ENCODE measurements at regions not wholly inside any gene's neighbourhood (a gene's known extent, or its start where the extent isn't known, plus 50 kb on each side); places are given as distances from the start of the nearest gene placed in this dataset.
"Not testable (repeated sequence)": the region's sequence is repeated elsewhere in the genome, so short reads cannot be mapped to it uniquely, and the experiment has no call there.

DNA sequence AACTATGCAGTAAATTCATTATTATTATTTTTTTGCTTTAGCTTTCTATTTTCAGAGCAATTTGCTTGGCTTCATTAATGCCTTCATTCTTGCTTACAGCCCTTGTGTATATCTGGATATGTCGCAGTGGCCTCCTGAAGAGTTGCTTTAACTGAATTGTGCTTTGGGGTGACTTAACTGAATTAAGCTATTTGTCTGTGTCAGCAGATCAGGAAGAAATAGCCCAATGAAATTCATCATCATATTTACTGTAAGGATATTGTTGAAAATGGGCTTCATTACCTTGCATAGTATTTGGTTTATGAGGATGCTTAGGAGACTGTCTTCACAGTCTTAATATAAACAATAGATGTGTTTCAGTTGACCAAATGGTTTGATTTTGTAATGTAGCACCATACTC, 59.7 kb upstream of the PIP4K2A start:
- 78% methylated on average over 1 of the region's 1 CpG for WGBS (ENCODE audit: low lambda C conversion rate)
- H2AFZ ChIP-seq (ENCODE audit: low read depth), result no peak overlapping the region
- no peak for DNase-seq
- no peaks in the 10 kb centered on the region for H3K9me3 ChIP-seq
- TF ChIP-seq TCF12 (IDR thresholded peaks at IDR 0.05) (no peak), EZH2phosphoT487 (IDR thresholded peaks at IDR 0.05; ENCODE audit: borderline replicate concordance, low read depth) (no peak), RXRA (IDR thresholded peaks at IDR 0.05; ENCODE audit: borderline replicate concordance, low read depth) (no peak), NFIC (IDR thresholded peaks at IDR 0.05; ENCODE audit: borderline replicate concordance) (no peak), SMC3 (IDR thresholded peaks at IDR 0.05; ENCODE audit: low read depth, low read length) (no peak), GATA2 (CRISPR knock-in tag; IDR thresholded peaks at IDR 0.05) (no peak), FOXM1 (IDR thresholded peaks at IDR 0.05; ENCODE audit: low read depth) (no peak), RAD21 (IDR thresholded peaks at IDR 0.05; ENCODE audit: low read length) (no peak), TEAD4 (IDR thresholded peaks at IDR 0.05; ENCODE audit: borderline replicate concordance, insufficient read depth) (no peak), MEF2A (IDR thresholded peaks at IDR 0.05; ENCODE audit: borderline replicate concordance, low read depth) (no peak), MXI1 (IDR thresholded peaks at IDR 0.05; ENCODE audit: low read depth, low read length) (no peak), POLR2AphosphoS5 (IDR thresholded peaks at IDR 0.05; ENCODE audit: low read depth, low read length) (no peak), TAF1 (IDR thresholded peaks at IDR 0.05; ENCODE audit: borderline replicate concordance, low read depth, low read length) (no peak)
- TF ChIP-seq, protein P1, sequence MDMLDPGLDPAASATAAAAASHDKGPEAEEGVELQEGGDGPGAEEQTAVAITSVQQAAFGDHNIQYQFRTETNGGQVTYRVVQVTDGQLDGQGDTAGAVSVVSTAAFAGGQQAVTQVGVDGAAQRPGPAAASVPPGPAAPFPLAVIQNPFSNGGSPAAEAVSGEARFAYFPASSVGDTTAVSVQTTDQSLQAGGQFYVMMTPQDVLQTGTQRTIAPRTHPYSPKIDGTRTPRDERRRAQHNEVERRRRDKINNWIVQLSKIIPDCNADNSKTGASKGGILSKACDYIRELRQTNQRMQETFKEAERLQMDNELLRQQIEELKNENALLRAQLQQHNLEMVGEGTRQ (IDR thresholded peaks at IDR 0.05; ENCODE audit: borderline replicate concordance, low read depth, low read length), result no peak
- TF ChIP-seq, protein P2, sequence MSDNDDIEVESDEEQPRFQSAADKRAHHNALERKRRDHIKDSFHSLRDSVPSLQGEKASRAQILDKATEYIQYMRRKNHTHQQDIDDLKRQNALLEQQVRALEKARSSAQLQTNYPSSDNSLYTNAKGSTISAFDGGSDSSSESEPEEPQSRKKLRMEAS (IDR thresholded peaks at IDR 0.05; ENCODE audit: low read depth), result no peak
- TF ChIP-seq, protein P3, sequence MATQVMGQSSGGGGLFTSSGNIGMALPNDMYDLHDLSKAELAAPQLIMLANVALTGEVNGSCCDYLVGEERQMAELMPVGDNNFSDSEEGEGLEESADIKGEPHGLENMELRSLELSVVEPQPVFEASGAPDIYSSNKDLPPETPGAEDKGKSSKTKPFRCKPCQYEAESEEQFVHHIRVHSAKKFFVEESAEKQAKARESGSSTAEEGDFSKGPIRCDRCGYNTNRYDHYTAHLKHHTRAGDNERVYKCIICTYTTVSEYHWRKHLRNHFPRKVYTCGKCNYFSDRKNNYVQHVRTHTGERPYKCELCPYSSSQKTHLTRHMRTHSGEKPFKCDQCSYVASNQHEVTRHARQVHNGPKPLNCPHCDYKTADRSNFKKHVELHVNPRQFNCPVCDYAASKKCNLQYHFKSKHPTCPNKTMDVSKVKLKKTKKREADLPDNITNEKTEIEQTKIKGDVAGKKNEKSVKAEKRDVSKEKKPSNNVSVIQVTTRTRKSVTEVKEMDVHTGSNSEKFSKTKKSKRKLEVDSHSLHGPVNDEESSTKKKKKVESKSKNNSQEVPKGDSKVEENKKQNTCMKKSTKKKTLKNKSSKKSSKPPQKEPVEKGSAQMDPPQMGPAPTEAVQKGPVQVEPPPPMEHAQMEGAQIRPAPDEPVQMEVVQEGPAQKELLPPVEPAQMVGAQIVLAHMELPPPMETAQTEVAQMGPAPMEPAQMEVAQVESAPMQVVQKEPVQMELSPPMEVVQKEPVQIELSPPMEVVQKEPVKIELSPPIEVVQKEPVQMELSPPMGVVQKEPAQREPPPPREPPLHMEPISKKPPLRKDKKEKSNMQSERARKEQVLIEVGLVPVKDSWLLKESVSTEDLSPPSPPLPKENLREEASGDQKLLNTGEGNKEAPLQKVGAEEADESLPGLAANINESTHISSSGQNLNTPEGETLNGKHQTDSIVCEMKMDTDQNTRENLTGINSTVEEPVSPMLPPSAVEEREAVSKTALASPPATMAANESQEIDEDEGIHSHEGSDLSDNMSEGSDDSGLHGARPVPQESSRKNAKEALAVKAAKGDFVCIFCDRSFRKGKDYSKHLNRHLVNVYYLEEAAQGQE (IDR thresholded peaks at IDR 0.05; ENCODE audit: low read depth, low read length), result no peak
- TF ChIP-seq, protein P4, sequence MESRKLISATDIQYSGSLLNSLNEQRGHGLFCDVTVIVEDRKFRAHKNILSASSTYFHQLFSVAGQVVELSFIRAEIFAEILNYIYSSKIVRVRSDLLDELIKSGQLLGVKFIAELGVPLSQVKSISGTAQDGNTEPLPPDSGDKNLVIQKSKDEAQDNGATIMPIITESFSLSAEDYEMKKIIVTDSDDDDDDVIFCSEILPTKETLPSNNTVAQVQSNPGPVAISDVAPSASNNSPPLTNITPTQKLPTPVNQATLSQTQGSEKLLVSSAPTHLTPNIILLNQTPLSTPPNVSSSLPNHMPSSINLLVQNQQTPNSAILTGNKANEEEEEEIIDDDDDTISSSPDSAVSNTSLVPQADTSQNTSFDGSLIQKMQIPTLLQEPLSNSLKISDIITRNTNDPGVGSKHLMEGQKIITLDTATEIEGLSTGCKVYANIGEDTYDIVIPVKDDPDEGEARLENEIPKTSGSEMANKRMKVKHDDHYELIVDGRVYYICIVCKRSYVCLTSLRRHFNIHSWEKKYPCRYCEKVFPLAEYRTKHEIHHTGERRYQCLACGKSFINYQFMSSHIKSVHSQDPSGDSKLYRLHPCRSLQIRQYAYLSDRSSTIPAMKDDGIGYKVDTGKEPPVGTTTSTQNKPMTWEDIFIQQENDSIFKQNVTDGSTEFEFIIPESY (IDR thresholded peaks at IDR 0.05; ENCODE audit: borderline replicate concordance, low read depth), result no peak
- TF ChIP-seq, protein P5, sequence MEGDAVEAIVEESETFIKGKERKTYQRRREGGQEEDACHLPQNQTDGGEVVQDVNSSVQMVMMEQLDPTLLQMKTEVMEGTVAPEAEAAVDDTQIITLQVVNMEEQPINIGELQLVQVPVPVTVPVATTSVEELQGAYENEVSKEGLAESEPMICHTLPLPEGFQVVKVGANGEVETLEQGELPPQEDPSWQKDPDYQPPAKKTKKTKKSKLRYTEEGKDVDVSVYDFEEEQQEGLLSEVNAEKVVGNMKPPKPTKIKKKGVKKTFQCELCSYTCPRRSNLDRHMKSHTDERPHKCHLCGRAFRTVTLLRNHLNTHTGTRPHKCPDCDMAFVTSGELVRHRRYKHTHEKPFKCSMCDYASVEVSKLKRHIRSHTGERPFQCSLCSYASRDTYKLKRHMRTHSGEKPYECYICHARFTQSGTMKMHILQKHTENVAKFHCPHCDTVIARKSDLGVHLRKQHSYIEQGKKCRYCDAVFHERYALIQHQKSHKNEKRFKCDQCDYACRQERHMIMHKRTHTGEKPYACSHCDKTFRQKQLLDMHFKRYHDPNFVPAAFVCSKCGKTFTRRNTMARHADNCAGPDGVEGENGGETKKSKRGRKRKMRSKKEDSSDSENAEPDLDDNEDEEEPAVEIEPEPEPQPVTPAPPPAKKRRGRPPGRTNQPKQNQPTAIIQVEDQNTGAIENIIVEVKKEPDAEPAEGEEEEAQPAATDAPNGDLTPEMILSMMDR (IDR thresholded peaks at IDR 0.05), result no peak
- TF ChIP-seq, protein P6, sequence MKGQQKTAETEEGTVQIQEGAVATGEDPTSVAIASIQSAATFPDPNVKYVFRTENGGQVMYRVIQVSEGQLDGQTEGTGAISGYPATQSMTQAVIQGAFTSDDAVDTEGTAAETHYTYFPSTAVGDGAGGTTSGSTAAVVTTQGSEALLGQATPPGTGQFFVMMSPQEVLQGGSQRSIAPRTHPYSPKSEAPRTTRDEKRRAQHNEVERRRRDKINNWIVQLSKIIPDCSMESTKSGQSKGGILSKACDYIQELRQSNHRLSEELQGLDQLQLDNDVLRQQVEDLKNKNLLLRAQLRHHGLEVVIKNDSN (IDR thresholded peaks at IDR 0.05; ENCODE audit: borderline replicate concordance, low read depth), result no peak
- H3K4me3 ChIP-seq (ENCODE audit: low read depth in 2 of 2, low read length in 1 of 2), result no peak overlapping the region
- H3K4me1 ChIP-seq (ENCODE audit: control insufficient read depth in 1 of 2, insufficient read depth in 2 of 2, low read depth in 1 of 2, low read length in 1 of 2), result no peaks in the 10 kb centered on the region
- no peak overlapping the region for H3K27ac ChIP-seq (ENCODE audit: low read depth in 2 of 2, low read length in 1 of 2)
- no peaks in the 10 kb centered on the region for H3K27me3 ChIP-seq (ENCODE audit: insufficient read depth)
- H3K9ac ChIP-seq, result no peak overlapping the region
- H3K9me2 ChIP-seq, result no peaks in the 10 kb centered on the region
- ChIA-PET POLR2A (no interaction called here), CTCF (no interaction called here)
- no peaks in the 10 kb centered on the region for H3F3A ChIP-seq (replicated peaks; ENCODE audit: insufficient read depth)
- H3K79me2 ChIP-seq (ENCODE audit: insufficient read depth), result no peaks in the 10 kb centered on the region
- H3K4me2 ChIP-seq, result no peak overlapping the region
- no peaks in the 10 kb centered on the region for H4K20me1 ChIP-seq (ENCODE audit: insufficient read depth)
- no peaks in the 10 kb centered on the region for H3K36me3 ChIP-seq (replicated peaks in 1 of 2; ENCODE audit: control insufficient read depth in 1 of 2, insufficient read depth in 2 of 2, low read length in 1 of 2)

DNA sequence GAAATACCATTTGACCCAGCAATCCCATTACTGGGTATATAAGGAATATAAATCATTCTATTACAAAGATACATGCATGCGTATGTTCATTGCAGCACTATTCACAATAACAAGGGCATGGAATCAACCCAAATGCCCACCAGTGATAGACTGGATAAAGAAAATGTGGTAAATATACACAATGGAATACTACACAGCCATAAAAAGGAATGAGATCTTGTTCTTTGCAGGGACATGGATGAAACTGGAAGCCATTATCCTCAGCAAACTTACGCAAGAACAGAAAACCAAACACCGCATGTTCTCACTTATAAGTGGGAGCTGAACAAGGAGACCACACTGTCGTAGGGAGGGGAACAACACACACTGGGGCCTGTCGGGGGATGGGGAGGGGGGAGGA, 57.3 kb upstream of the PIP4K2A start:
- CTCF ChIA-PET, POLR2A ChIA-PET: not testable (repeated sequence)

More for the DNA sequence above, 57.3 kb upstream of the PIP4K2A start:
- not testable (repeated sequence) for H3F3A ChIP-seq (replicated peaks; ENCODE audit: insufficient read depth); H3K36me3 ChIP-seq (replicated peaks in 1 of 2; ENCODE audit: control insufficient read depth in 1 of 2, insufficient read depth in 2 of 2, low read length in 1 of 2); H2AFZ ChIP-seq (ENCODE audit: low read depth); H3K79me2 ChIP-seq (ENCODE audit: insufficient read depth); H4K20me1 ChIP-seq (ENCODE audit: insufficient read depth); H3K9me3 ChIP-seq; H3K9ac ChIP-seq; H3K4me2 ChIP-seq; H3K27ac ChIP-seq (ENCODE audit: low read depth in 2 of 2, low read length in 1 of 2); H3K4me1 ChIP-seq (ENCODE audit: control insufficient read depth in 1 of 2, insufficient read depth in 2 of 2, low read depth in 1 of 2, low read length in 1 of 2); H3K4me3 ChIP-seq (ENCODE audit: low read depth in 2 of 2, low read length in 1 of 2); H3K9me2 ChIP-seq; DNase-seq; H3K27me3 ChIP-seq (ENCODE audit: insufficient read depth)
- WGBS (ENCODE audit: low lambda C conversion rate), result 89% methylated on average over 5 of the region's 5 CpGs

Data from SK-N-SH (cell line).